ENCODE measurements at regions not wholly inside any gene's neighbourhood (a gene's known extent, or its start where the extent isn't known, plus 50 kb on each side); places are given as distances from the start of the nearest gene placed in this dataset.

DNA sequence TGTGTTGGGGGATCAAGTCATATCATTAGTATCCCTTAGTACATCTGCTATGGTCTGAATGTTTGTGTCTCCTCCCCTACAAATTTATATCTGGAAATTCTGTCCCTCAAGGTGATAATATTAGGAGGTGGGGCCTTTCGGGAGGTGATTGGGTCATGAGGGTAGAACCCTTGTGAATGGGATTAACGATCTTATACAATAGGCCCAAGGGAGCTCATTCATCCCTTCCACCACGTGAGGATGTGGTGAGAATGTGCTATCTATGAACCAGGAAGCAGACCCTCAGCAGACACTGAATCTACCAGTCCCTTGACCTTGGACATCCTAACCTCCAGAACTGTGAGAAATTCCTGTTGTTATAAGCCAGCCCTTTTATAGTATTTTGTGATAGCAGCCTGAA is 110.7 kb downstream of the PTCSC3 start:
- no peak overlapping the region for H3K9ac ChIP-seq (ENCODE audit: low read depth in 1 of 2, low read length in 2 of 2)
- no peaks in the 10 kb centered on the region for H3K36me3 ChIP-seq (ENCODE audit: control insufficient read depth in 2 of 2, insufficient read depth in 2 of 2, low read length in 2 of 2)
- no peak overlapping the region for H3K4me3 ChIP-seq (ENCODE audit: low read length in 2 of 2)
- no peaks in the 10 kb centered on the region for H3K4me1 ChIP-seq (ENCODE audit: control insufficient read depth in 2 of 2, insufficient read depth in 2 of 2, low read length in 2 of 2)
- no peak overlapping the region for H3K27ac ChIP-seq (ENCODE audit: low read depth in 2 of 2, low read length in 2 of 2)
- H3K27me3 ChIP-seq (ENCODE audit: control insufficient read depth in 2 of 2, insufficient read depth in 2 of 2, low read length in 2 of 2), result no peaks in the 10 kb centered on the region
- no peaks in the 10 kb centered on the region for H3K9me3 ChIP-seq (ENCODE audit: control insufficient read depth in 2 of 2, low read length in 2 of 2)

GRCh38 chr14:36059531-36059930 is 117.0 kb downstream of the PTCSC3 start:
- Histone ChIP-seq H3K36me3 (ENCODE audit: control insufficient read depth in 2 of 2, insufficient read depth in 2 of 2, low read length in 2 of 2) (no peaks in the 10 kb centered on the region), H3K4me1 (ENCODE audit: control insufficient read depth in 2 of 2, insufficient read depth in 2 of 2, low read length in 2 of 2) (no peaks in the 10 kb centered on the region), H3K27ac (ENCODE audit: low read depth in 2 of 2, low read length in 2 of 2) (no peak overlapping the region), H3K9me3 (ENCODE audit: control insufficient read depth in 2 of 2, low read length in 2 of 2) (no peaks in the 10 kb centered on the region), H3K27me3 (ENCODE audit: control insufficient read depth in 2 of 2, insufficient read depth in 2 of 2, low read length in 2 of 2) (no peaks in the 10 kb centered on the region), H3K4me3 (ENCODE audit: low read length in 2 of 2) (no peak overlapping the region), H3K9ac (ENCODE audit: low read depth in 1 of 2, low read length in 2 of 2) (no peak overlapping the region)

DNA sequence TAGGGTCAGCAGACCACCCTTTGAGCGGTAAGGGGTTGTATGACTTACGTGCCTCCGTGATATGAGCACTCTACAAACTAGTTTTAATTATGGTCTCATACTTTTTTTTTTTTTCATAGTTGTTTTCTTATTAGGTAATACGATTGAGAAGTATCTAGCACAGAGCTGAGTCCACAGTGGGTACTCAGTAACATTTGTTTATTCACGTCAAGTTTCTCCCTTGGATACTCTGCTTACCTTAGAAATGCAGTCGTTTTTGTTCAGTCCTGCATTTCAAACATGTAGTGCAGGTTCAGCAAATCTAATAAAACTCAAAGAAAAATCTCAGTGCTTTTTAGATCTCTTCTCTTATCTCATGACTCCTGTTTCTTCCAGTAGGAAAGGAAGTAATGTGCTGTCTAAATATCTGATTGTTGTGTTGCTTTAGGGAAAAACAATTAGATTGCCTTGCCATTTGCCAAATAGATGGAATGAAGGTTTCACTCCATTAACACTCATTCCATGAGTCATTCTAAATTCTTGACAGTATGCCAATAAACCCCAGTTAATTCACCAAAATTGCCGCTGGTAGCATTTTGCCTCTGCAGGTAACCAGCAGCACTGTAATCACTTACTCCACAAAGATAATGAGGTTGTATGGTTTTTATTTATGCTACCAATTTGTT is 118.9 kb downstream of the PTCSC3 start:
- H3K27ac ChIP-seq (ENCODE audit: low read depth in 2 of 2, low read length in 2 of 2), result no peak overlapping the region
- no peak overlapping the region for H3K4me3 ChIP-seq (ENCODE audit: low read length in 2 of 2)
- H3K9ac ChIP-seq (ENCODE audit: low read depth in 1 of 2, low read length in 2 of 2), result no peak overlapping the region
- no peaks in the 10 kb centered on the region for H3K27me3 ChIP-seq (ENCODE audit: control insufficient read depth in 2 of 2, insufficient read depth in 2 of 2, low read length in 2 of 2)
- no peaks in the 10 kb centered on the region for H3K36me3 ChIP-seq (ENCODE audit: control insufficient read depth in 2 of 2, insufficient read depth in 2 of 2, low read length in 2 of 2)
- no peaks in the 10 kb centered on the region for H3K9me3 ChIP-seq (ENCODE audit: control insufficient read depth in 2 of 2, low read length in 2 of 2)
- H3K4me1 ChIP-seq (ENCODE audit: control insufficient read depth in 2 of 2, insufficient read depth in 2 of 2, low read length in 2 of 2), result no peaks in the 10 kb centered on the region

- Histone ChIP-seq H3K9me3 (ENCODE audit: control insufficient read depth in 2 of 2, low read length in 2 of 2) (no peaks in the 10 kb centered on the region), H3K27ac (ENCODE audit: low read depth in 2 of 2, low read length in 2 of 2) (no peak overlapping the region), H3K36me3 (ENCODE audit: control insufficient read depth in 2 of 2, insufficient read depth in 2 of 2, low read length in 2 of 2) (no peaks in the 10 kb centered on the region), H3K4me1 (ENCODE audit: control insufficient read depth in 2 of 2, insufficient read depth in 2 of 2, low read length in 2 of 2) (no peaks in the 10 kb centered on the region), H3K27me3 (ENCODE audit: control insufficient read depth in 2 of 2, insufficient read depth in 2 of 2, low read length in 2 of 2) (no peaks in the 10 kb centered on the region), H3K4me3 (ENCODE audit: low read length in 2 of 2) (no peak overlapping the region), H3K9ac (ENCODE audit: low read depth in 1 of 2, low read length in 2 of 2) (no peak overlapping the region)
Measured at GRCh38 chr14:36056845-36057244, 119.7 kb downstream of the PTCSC3 start.

- Histone ChIP-seq H3K9ac (ENCODE audit: low read depth in 1 of 2, low read length in 2 of 2) (no peak overlapping the region), H3K36me3 (ENCODE audit: control insufficient read depth in 2 of 2, insufficient read depth in 2 of 2, low read length in 2 of 2) (no peaks in the 10 kb centered on the region), H3K27ac (ENCODE audit: low read depth in 2 of 2, low read length in 2 of 2) (no peak overlapping the region), H3K4me3 (ENCODE audit: low read length in 2 of 2) (no peak overlapping the region), H3K4me1 (ENCODE audit: control insufficient read depth in 2 of 2, insufficient read depth in 2 of 2, low read length in 2 of 2) (no peaks in the 10 kb centered on the region), H3K9me3 (ENCODE audit: control insufficient read depth in 2 of 2, low read length in 2 of 2) (no peaks in the 10 kb centered on the region), H3K27me3 (ENCODE audit: control insufficient read depth in 2 of 2, insufficient read depth in 2 of 2, low read length in 2 of 2) (no peaks in the 10 kb centered on the region)
Measured at GRCh38 chr14:36055681-36056225, 120.8 kb downstream of the PTCSC3 start.

DNA sequence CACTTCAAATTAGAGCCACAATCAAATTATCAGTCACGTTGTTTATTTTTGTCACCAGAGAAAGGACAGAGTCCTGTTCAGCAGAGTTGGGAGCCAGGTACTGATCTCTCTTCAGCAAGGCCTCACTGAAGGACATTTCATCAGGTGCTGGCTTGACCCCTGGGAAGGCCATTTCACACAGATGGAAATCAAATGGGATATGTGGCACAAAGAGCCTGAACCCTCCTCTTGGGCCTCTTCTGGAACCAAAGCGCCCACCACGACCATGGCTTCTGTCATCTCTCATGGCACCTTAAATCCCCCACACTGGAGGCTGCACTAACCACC is 121.5 kb downstream of the PTCSC3 start:
- no peaks in the 10 kb centered on the region for H3K9me3 ChIP-seq (ENCODE audit: control insufficient read depth in 2 of 2, low read length in 2 of 2)
- no peak overlapping the region for H3K27ac ChIP-seq (ENCODE audit: low read depth in 2 of 2, low read length in 2 of 2)
- no peaks in the 10 kb centered on the region for H3K36me3 ChIP-seq (ENCODE audit: control insufficient read depth in 2 of 2, insufficient read depth in 2 of 2, low read length in 2 of 2)
- no peaks in the 10 kb centered on the region for H3K27me3 ChIP-seq (ENCODE audit: control insufficient read depth in 2 of 2, insufficient read depth in 2 of 2, low read length in 2 of 2)
- no peaks in the 10 kb centered on the region for H3K4me1 ChIP-seq (ENCODE audit: control insufficient read depth in 2 of 2, insufficient read depth in 2 of 2, low read length in 2 of 2)
- no peak overlapping the region for H3K9ac ChIP-seq (ENCODE audit: low read depth in 1 of 2, low read length in 2 of 2)
- H3K4me3 ChIP-seq (ENCODE audit: low read length in 2 of 2), result no peak overlapping the region

DNA sequence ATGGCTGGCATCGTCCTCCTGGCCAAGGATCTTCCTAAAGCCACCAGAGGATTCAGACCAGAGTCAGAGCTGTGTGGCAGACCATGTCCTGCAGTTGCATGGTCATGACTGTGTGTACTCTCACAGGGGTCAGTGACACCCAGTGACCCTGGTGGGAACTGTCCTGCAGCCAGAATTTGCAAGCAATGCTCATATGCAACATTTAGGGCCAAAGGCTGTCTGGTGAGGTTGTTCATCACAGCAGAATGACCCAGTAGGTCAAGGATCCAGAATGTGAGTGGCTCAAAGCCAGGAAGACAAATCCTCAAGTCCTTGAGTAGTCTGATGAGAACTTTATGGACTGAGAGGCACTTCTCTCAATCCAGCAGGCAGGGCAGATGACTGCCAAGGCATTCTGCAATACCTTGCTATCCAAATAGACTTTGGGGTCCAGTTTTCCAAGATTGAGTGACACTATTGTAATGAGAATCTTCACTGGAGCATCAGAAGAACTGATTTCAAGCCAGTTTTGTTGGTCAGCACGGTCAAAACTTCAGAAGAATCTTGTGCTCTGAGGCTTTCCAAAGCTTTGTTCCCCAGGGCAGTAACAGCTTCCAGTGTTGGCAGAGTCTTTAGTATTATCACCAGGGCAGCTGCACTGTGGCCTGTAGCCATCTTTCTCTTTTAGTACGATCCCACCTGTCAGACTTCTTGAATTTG is 122.0 kb downstream of the PTCSC3 start:
- Histone ChIP-seq H3K4me3 (ENCODE audit: low read length in 2 of 2) (no peak overlapping the region), H3K36me3 (ENCODE audit: control insufficient read depth in 2 of 2, insufficient read depth in 2 of 2, low read length in 2 of 2) (no peaks in the 10 kb centered on the region), H3K27me3 (ENCODE audit: control insufficient read depth in 2 of 2, insufficient read depth in 2 of 2, low read length in 2 of 2) (no peaks in the 10 kb centered on the region), H3K4me1 (ENCODE audit: control insufficient read depth in 2 of 2, insufficient read depth in 2 of 2, low read length in 2 of 2) (no peaks in the 10 kb centered on the region), H3K27ac (ENCODE audit: low read depth in 2 of 2, low read length in 2 of 2) (no peak overlapping the region), H3K9ac (ENCODE audit: low read depth in 1 of 2, low read length in 2 of 2) (no peak overlapping the region), H3K9me3 (ENCODE audit: control insufficient read depth in 2 of 2, low read length in 2 of 2) (no peaks in the 10 kb centered on the region)

DNA sequence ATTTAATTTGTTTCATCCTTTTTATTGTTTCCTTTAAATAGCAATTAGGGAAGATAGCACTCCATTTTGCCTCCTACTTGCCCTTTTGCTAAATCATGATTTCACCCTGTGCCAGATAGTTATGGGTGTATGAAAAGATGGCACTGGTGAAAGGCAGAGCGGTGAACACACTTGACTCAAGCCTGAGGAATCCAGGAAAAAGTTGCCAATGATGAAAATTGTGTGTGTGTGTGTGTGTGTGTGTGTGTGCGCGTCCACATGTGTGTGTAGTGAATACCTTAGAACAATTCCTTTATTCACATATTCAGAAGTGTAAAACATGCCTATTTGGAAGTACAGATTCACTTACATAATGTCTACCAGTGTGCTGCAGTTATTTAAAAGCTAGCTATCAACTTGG is 123.8 kb downstream of the PTCSC3 start:
- Histone ChIP-seq H3K27me3 (ENCODE audit: control insufficient read depth in 2 of 2, insufficient read depth in 2 of 2, low read length in 2 of 2) (no peaks in the 10 kb centered on the region), H3K36me3 (ENCODE audit: control insufficient read depth in 2 of 2, insufficient read depth in 2 of 2, low read length in 2 of 2) (no peaks in the 10 kb centered on the region), H3K9ac (ENCODE audit: low read depth in 1 of 2, low read length in 2 of 2) (no peak overlapping the region), H3K4me3 (ENCODE audit: low read length in 2 of 2) (no peak overlapping the region), H3K9me3 (ENCODE audit: control insufficient read depth in 2 of 2, low read length in 2 of 2) (no peaks in the 10 kb centered on the region), H3K4me1 (ENCODE audit: control insufficient read depth in 2 of 2, insufficient read depth in 2 of 2, low read length in 2 of 2) (no peaks in the 10 kb centered on the region), H3K27ac (ENCODE audit: low read depth in 2 of 2, low read length in 2 of 2) (no peak overlapping the region)

- no peak overlapping the region for H3K4me3 ChIP-seq (ENCODE audit: low read length in 2 of 2)
- H3K9me3 ChIP-seq (ENCODE audit: control insufficient read depth in 2 of 2, low read length in 2 of 2), result no peaks in the 10 kb centered on the region
- H3K27ac ChIP-seq (ENCODE audit: low read depth in 2 of 2, low read length in 2 of 2), result no peak overlapping the region
- no peaks in the 10 kb centered on the region for H3K27me3 ChIP-seq (ENCODE audit: control insufficient read depth in 2 of 2, insufficient read depth in 2 of 2, low read length in 2 of 2)
- H3K4me1 ChIP-seq (ENCODE audit: control insufficient read depth in 2 of 2, insufficient read depth in 2 of 2, low read length in 2 of 2), result no peaks in the 10 kb centered on the region
- H3K36me3 ChIP-seq (ENCODE audit: control insufficient read depth in 2 of 2, insufficient read depth in 2 of 2, low read length in 2 of 2), result no peaks in the 10 kb centered on the region
- no peak overlapping the region for H3K9ac ChIP-seq (ENCODE audit: low read depth in 1 of 2, low read length in 2 of 2)
Measured at GRCh38 chr14:36052063-36052462, 124.5 kb downstream of the PTCSC3 start.

GRCh38 chr14:36048667-36049066 is 127.9 kb downstream of the PTCSC3 start:
- no peaks in the 10 kb centered on the region for H3K9me3 ChIP-seq (ENCODE audit: control insufficient read depth in 2 of 2, low read length in 2 of 2)
- H3K27ac ChIP-seq (ENCODE audit: low read depth in 2 of 2, low read length in 2 of 2), result no peak overlapping the region
- H3K9ac ChIP-seq (ENCODE audit: low read depth in 1 of 2, low read length in 2 of 2), result no peak overlapping the region
- H3K4me3 ChIP-seq (ENCODE audit: low read length in 2 of 2), result no peak overlapping the region
- no peaks in the 10 kb centered on the region for H3K36me3 ChIP-seq (ENCODE audit: control insufficient read depth in 2 of 2, insufficient read depth in 2 of 2, low read length in 2 of 2)
- no peaks in the 10 kb centered on the region for H3K4me1 ChIP-seq (ENCODE audit: control insufficient read depth in 2 of 2, insufficient read depth in 2 of 2, low read length in 2 of 2)
- no peaks in the 10 kb centered on the region for H3K27me3 ChIP-seq (ENCODE audit: control insufficient read depth in 2 of 2, insufficient read depth in 2 of 2, low read length in 2 of 2)

All from mucosa of rectum (tissue), 2 donors.